Parathyroid adenoma (tissue), 2 donors: ENCODE measurements at regions not wholly inside any gene's neighbourhood (a gene's known extent, or its start where the extent isn't known, plus 50 kb on each side); places are given as distances from the start of the nearest gene placed in this dataset.
"Not testable (repeated sequence)": the region's sequence is repeated elsewhere in the genome, so short reads cannot be mapped to it uniquely, and the experiment has no call there.

ENCODE experiments used
- H2AFZ ChIP-seq: fragments of 300-600 bp; sonication (generic); one replicate; pipeline ENCODE4 v1.7.0; 2017; ENCODE audit warnings: antibody characterized with exemption, mild to moderate bottlenecking
- H3K27ac ChIP-seq: fragments of 300-600 bp; sonication (generic); one replicate; pipeline ENCODE4 v1.7.0; 2017
- H3K27me3 ChIP-seq: fragments of 300-600 bp; sonication (generic); one replicate; pipeline ENCODE4 v1.7.0; 2017; ENCODE audit warnings: low read length; ENCODE audit not compliant: control insufficient read depth, insufficient read depth
- H3K36me3 ChIP-seq: fragments of 300-600 bp; sonication (generic); one replicate; pipeline ENCODE4 v1.7.0; 2017; ENCODE audit warnings: low read length; ENCODE audit not compliant: control insufficient read depth, insufficient read depth
- H3K4me1 ChIP-seq: fragments of 300-600 bp; sonication (generic); one replicate; pipeline ENCODE4 v1.7.0; 2017; ENCODE audit warnings: control low read depth
- H3K4me2 ChIP-seq: fragments of 300-600 bp; sonication (generic); one replicate; pipeline ENCODE4 v1.7.0; 2017; ENCODE audit warnings: low read length
- H3K4me3 ChIP-seq: fragments of 300-600 bp; sonication (generic); one replicate; pipeline ENCODE4 v1.7.0; 2017; ENCODE audit warnings: low read depth, low read length
- H3K79me2 ChIP-seq: fragments of 300-600 bp; sonication (generic); one replicate; pipeline ENCODE4 v1.7.0; 2017; ENCODE audit warnings: control low read depth
- H3K9ac ChIP-seq: fragments of 300-600 bp; sonication (generic); one replicate; pipeline ENCODE4 v1.7.0; 2017; ENCODE audit warnings: mild to moderate bottlenecking
- H3K9me3 ChIP-seq: fragments of 300-600 bp; sonication (generic); one replicate; pipeline ENCODE4 v1.7.0; 2017; ENCODE audit warnings: low read length; ENCODE audit not compliant: control insufficient read depth
- TF ChIP-seq, protein P1 (sequence below): fragments of 300-600 bp; sonication (generic); IDR thresholded peaks from one replicate; pipeline ENCODE4 v1.7.0; 2017; ENCODE audit warnings: antibody characterized with exemption, mild to moderate bottlenecking
- donor health status: primary hyperparathyroidism.

DNA sequence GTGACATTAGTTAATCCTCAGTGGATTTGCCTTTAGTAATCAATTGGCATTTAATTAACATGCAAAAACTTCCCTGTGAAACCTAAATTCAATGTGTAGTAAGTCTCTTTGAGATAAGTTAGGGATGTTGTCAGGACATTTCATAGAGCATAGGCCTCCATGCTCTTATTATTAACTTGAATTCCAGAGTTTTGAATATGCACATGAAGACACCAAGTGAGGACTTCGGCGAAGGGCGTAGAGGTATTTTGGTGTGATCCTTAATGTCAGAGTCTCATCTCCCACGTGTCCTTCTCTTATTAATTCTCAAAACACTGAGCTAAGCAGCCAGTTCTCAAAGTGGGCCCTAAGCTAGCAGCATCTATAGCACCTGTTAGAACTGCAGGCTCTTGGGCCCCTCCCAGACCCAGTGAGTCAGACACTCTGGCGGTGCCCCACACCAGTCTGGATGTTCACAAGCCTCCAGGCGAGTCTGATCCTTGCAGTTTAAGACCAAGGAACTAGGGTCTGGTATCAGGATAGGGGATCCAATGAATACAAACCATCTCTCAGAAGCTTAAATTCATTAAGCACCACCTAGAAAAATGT lies 292.1 kb downstream of the QKI start:
- Histone ChIP-seq H2AFZ (no peak overlapping the region), H3K9me3 (no peaks in the 10 kb centered on the region), H3K79me2 (no peaks in the 10 kb centered on the region), H3K27ac (no peak overlapping the region), H3K27me3 (no peaks in the 10 kb centered on the region), H3K36me3 (no peaks in the 10 kb centered on the region), H3K4me1 (no peaks in the 10 kb centered on the region), H3K4me2 (no peak overlapping the region), H3K9ac (no peak overlapping the region), H3K4me3 (no peak overlapping the region)
- TF ChIP-seq, protein P1, sequence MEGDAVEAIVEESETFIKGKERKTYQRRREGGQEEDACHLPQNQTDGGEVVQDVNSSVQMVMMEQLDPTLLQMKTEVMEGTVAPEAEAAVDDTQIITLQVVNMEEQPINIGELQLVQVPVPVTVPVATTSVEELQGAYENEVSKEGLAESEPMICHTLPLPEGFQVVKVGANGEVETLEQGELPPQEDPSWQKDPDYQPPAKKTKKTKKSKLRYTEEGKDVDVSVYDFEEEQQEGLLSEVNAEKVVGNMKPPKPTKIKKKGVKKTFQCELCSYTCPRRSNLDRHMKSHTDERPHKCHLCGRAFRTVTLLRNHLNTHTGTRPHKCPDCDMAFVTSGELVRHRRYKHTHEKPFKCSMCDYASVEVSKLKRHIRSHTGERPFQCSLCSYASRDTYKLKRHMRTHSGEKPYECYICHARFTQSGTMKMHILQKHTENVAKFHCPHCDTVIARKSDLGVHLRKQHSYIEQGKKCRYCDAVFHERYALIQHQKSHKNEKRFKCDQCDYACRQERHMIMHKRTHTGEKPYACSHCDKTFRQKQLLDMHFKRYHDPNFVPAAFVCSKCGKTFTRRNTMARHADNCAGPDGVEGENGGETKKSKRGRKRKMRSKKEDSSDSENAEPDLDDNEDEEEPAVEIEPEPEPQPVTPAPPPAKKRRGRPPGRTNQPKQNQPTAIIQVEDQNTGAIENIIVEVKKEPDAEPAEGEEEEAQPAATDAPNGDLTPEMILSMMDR, result no peak

DNA sequence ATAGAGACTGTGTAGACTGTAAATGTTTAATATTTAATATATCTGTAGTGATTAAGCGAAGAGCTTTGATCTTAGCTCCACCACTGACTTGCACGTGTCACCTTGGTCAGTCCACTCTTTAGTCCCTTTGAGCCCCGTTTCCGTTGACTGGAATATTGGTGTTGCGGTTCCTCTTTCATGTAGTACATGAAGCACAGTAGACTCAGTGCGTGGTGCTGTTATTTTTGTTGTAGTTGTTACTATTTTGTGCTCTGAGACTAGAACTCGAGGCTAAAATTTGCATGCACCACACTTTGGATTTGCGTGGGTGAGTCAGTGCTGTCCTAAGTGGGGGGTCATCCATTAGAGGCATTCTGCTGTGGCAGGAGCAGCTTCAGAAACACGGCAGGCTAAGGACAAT lies 291.4 kb downstream of the QKI start:
- Histone ChIP-seq H3K4me2 (no peak overlapping the region), H3K36me3 (no peaks in the 10 kb centered on the region), H3K79me2 (no peaks in the 10 kb centered on the region), H3K4me3 (no peak overlapping the region), H3K4me1 (no peaks in the 10 kb centered on the region), H2AFZ (no peak overlapping the region), H3K27me3 (no peaks in the 10 kb centered on the region), H3K9me3 (no peaks in the 10 kb centered on the region), H3K27ac (no peak overlapping the region), H3K9ac (no peak overlapping the region)
- TF ChIP-seq, protein P1, result no peak

DNA sequence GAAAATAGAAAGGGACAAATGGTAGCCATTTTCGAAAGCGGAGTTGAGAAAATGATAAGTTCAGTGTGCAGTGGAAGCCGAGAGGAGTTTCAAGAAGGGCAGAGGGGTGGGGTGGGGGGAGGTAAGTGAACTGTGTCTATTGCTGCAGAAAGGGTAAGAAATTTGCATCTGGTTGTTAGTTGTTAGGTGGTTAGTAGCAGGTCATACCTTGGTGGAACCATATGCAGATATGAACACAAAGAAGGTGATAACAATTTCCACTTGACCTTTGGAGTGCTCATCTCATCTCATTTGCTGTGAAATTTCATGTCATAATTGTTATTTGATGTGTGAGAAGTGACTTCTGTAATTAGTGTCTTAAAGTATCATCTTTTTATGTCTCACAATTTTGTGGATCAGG lies 288.2 kb downstream of the QKI start:
- Histone ChIP-seq H2AFZ (no peak overlapping the region), H3K79me2 (no peaks in the 10 kb centered on the region), H3K36me3 (no peaks in the 10 kb centered on the region), H3K4me1 (no peaks in the 10 kb centered on the region), H3K9ac (no peak overlapping the region), H3K4me3 (no peak overlapping the region), H3K9me3 (no peaks in the 10 kb centered on the region), H3K27me3 (no peaks in the 10 kb centered on the region), H3K27ac (no peak overlapping the region), H3K4me2 (no peak overlapping the region)
- TF ChIP-seq, protein P1, result no peak

- TF ChIP-seq, protein P1, result no peak
- no peak overlapping the region for H3K27ac ChIP-seq
- no peaks in the 10 kb centered on the region for H3K36me3 ChIP-seq
- no peak overlapping the region for H3K4me2 ChIP-seq
- H3K4me3 ChIP-seq, result no peak overlapping the region
- H3K79me2 ChIP-seq, result no peaks in the 10 kb centered on the region
- H3K4me1 ChIP-seq, result no peaks in the 10 kb centered on the region
- H2AFZ ChIP-seq, result no peak overlapping the region
- H3K9me3 ChIP-seq, result no peaks in the 10 kb centered on the region
- no peaks in the 10 kb centered on the region for H3K27me3 ChIP-seq
- H3K9ac ChIP-seq, result no peak overlapping the region
Measured at GRCh38 chr6:163701762-163702161, 287.2 kb downstream of the QKI start.

- Histone ChIP-seq H3K79me2 (no peaks in the 10 kb centered on the region), H3K4me3 (no peak overlapping the region), H3K9ac (no peak overlapping the region), H3K4me1 (no peaks in the 10 kb centered on the region), H3K27me3 (no peaks in the 10 kb centered on the region), H3K36me3 (no peaks in the 10 kb centered on the region), H3K27ac (no peak overlapping the region), H3K9me3 (no peaks in the 10 kb centered on the region), H3K4me2 (no peak overlapping the region), H2AFZ (no peak overlapping the region)
- TF ChIP-seq, protein P1, result no peak
Measured at GRCh38 chr6:163698086-163698485, 283.6 kb downstream of the QKI start.

- not testable (repeated sequence) for H3K4me3 ChIP-seq, H3K9ac ChIP-seq, H3K27me3 ChIP-seq, H3K79me2 ChIP-seq, H2AFZ ChIP-seq, H3K27ac ChIP-seq, H3K4me1 ChIP-seq, H3K4me2 ChIP-seq, H3K36me3 ChIP-seq, H3K9me3 ChIP-seq
Measured at GRCh38 chr6:163696311-163696710, 281.8 kb downstream of the QKI start.
